NCI-H146 treated with DMSO at 0.1 percent for 48 hours (cell line): ENCODE measurements at regions not wholly inside any gene's neighbourhood (a gene's known extent, or its start where the extent isn't known, plus 50 kb on each side); places are given as distances from the start of the nearest gene placed in this dataset.

ENCODE experiments used
- DNase-seq: peaks from one replicate; lab custom pipeline; 2025; ENCODE audit not compliant: unreplicated experiment; lab: John Stamatoyannopoulos, UW

- DNase-seq, result no peak
Observed at GRCh38 chr12:84605983-84606382, 306.6 kb downstream of the SLC6A15 start.

GRCh38 chr12:84604551-84604950 is 308.0 kb downstream of the SLC6A15 start:
- DNase-seq, result no peak

GRCh38 chr12:84603484-84604248 is 308.9 kb downstream of the SLC6A15 start:
- DNase-seq, result no peak

- DNase-seq, result no peak
Observed at GRCh38 chr12:84601483-84601882, 311.1 kb downstream of the SLC6A15 start.

GRCh38 chr12:84599539-84599938 is 313.1 kb downstream of the SLC6A15 start:
- DNase-seq, result peak; percentile 12

- peak; percentile 16 for DNase-seq
Observed at GRCh38 chr12:84596266-84596665, 316.3 kb downstream of the SLC6A15 start.

- no peak for DNase-seq
Observed at GRCh38 chr12:84594157-84594556, 318.4 kb downstream of the SLC6A15 start.

GRCh38 chr12:84585776-84586395 is 326.7 kb downstream of the SLC6A15 start:
- no peak for DNase-seq

GRCh38 chr12:84572196-84572595 is 340.4 kb downstream of the SLC6A15 start:
- no peak for DNase-seq

GRCh38 chr12:84562331-84562730 is 350.3 kb downstream of the SLC6A15 start:
- no peak for DNase-seq

- DNase-seq, result no peak
Observed at GRCh38 chr12:84561351-84561750, 351.2 kb downstream of the SLC6A15 start.

- DNase-seq, result no peak
Observed at GRCh38 chr12:84554199-84554723, 358.3 kb downstream of the SLC6A15 start.

- no peak for DNase-seq
Observed at GRCh38 chr12:84553331-84554117, 359.1 kb downstream of the SLC6A15 start.

GRCh38 chr12:84551373-84551772 is 361.2 kb downstream of the SLC6A15 start:
- DNase-seq, result no peak

GRCh38 chr12:84550518-84550917 is 362.1 kb downstream of the SLC6A15 start:
- no peak for DNase-seq

GRCh38 chr12:84542289-84542688 is 370.3 kb downstream of the SLC6A15 start:
- no peak for DNase-seq

GRCh38 chr12:84537666-84538065 is 374.9 kb downstream of the SLC6A15 start:
- DNase-seq, result no peak

GRCh38 chr12:84512751-84513150 is 399.8 kb downstream of the SLC6A15 start:
- DNase-seq, result no peak

- peak; percentile 17 for DNase-seq
Observed at GRCh38 chr12:84508851-84509260, 403.7 kb downstream of the SLC6A15 start.

- peak; percentile 20 for DNase-seq
Observed at GRCh38 chr12:84507956-84508850, 404.4 kb downstream of the SLC6A15 start.

GRCh38 chr12:84506282-84506681 is 406.3 kb downstream of the SLC6A15 start:
- no peak for DNase-seq
